Neural cell (in vitro differentiated cells): ENCODE measurements at regions not wholly inside any gene's neighbourhood (a gene's known extent, or its start where the extent isn't known, plus 50 kb on each side); places are given as distances from the start of the nearest gene placed in this dataset.

Experiments used
- EP300 ChIP-seq: fragments of 450-650 bp; conservative IDR thresholded peaks from 2 replicates; pipeline ENCODE4 v1.6.1; 2014; ENCODE audit warnings: antibody characterized with exemption, mild to moderate bottlenecking, moderate library complexity; ENCODE audit not compliant: poor library complexity, severe bottlenecking
- EZH2 ChIP-seq: fragments of 200-600, 300-800 bp; shearing (Covaris generic), sonication (generic); IDR thresholded peaks from 2 replicates; pipeline ENCODE4 v1.6.1; 2014; ENCODE audit warnings: antibody characterized with exemption, low read length, borderline replicate concordance, mild to moderate bottlenecking; ENCODE audit not compliant: insufficient read depth, poor library complexity, severe bottlenecking
- POLR2AphosphoS5 ChIP-seq: IDR thresholded peaks from 2 replicates; pipeline ENCODE4 v1.6.1; 2012
- TF ChIP-seq, protein P1 (sequence below): fragments of 450-650 bp; IDR thresholded peaks from 2 replicates; pipeline ENCODE4 v1.5.1; 2014; ENCODE audit warnings: antibody characterized with exemption, mild to moderate bottlenecking, moderate library complexity; ENCODE audit not compliant: poor library complexity, severe bottlenecking

GRCh38 chr4:151912632-151913031 lies 151.8 kb upstream of the GATB start:
- no peak for TF ChIP-seq EZH2
- TF ChIP-seq POLR2AphosphoS5 = no peak
- TF ChIP-seq EP300 = no peak
- TF ChIP-seq, protein P1, sequence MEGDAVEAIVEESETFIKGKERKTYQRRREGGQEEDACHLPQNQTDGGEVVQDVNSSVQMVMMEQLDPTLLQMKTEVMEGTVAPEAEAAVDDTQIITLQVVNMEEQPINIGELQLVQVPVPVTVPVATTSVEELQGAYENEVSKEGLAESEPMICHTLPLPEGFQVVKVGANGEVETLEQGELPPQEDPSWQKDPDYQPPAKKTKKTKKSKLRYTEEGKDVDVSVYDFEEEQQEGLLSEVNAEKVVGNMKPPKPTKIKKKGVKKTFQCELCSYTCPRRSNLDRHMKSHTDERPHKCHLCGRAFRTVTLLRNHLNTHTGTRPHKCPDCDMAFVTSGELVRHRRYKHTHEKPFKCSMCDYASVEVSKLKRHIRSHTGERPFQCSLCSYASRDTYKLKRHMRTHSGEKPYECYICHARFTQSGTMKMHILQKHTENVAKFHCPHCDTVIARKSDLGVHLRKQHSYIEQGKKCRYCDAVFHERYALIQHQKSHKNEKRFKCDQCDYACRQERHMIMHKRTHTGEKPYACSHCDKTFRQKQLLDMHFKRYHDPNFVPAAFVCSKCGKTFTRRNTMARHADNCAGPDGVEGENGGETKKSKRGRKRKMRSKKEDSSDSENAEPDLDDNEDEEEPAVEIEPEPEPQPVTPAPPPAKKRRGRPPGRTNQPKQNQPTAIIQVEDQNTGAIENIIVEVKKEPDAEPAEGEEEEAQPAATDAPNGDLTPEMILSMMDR = no peak
